Heart right ventricle (tissue), 16 donors: ENCODE measurements at regions not wholly inside any gene's neighbourhood (a gene's known extent, or its start where the extent isn't known, plus 50 kb on each side); places are given as distances from the start of the nearest gene placed in this dataset.

Experiments used
- ATAC-seq, 8 donors: fragments of 200-7000 bp; cut with Tn5 transposase; one replicate each; pipeline ENCODE4 v1.9.1; 2020; ENCODE audit warnings: mild to moderate bottlenecking in 8 of 8, moderate library complexity in 8 of 8, moderate number of reproducible peaks in 1 of 8
- DNase-seq, 2 donors: peaks; one replicate each; pipeline ENCODE4 v3.0.0-alpha.2; 2020
- H3K27ac ChIP-seq, 10 donors: fragments of 200-600 bp; sonication (generic) in 2 of 10; one replicate each; pipeline versions ENCODE4 v1.5.0 to v1.8.0; 2020 to 2022; ENCODE audit warnings: mild to moderate bottlenecking in 3 of 10
- H3K27me3 ChIP-seq, 7 donors: fragments of 200-600 bp; one replicate each; pipeline ENCODE4 v1.8.0; 2021 to 2022; ENCODE audit warnings: mild to moderate bottlenecking in 2 of 7
- H3K36me3 ChIP-seq, 9 donors: fragments of 200-600 bp; sonication (generic) in 1 of 9; one replicate each; pipeline versions ENCODE4 v1.5.0 to v1.8.0; 2020 to 2022; ENCODE audit warnings: mild to moderate bottlenecking in 2 of 9
- H3K4me1 ChIP-seq, 9 donors: fragments of 200-600 bp; sonication (generic) in 1 of 9; one replicate each; pipeline versions ENCODE4 v1.5.0 to v1.8.0; 2020 to 2022; ENCODE audit warnings: mild to moderate bottlenecking in 4 of 9
- H3K4me3 ChIP-seq, 10 donors: fragments of 200-600 bp; sonication (generic) in 2 of 10; one replicate each; pipeline versions ENCODE4 v1.5.0 to v1.8.0; 2020 to 2022; ENCODE audit warnings: mild to moderate bottlenecking in 7 of 10, moderate library complexity in 2 of 10
- H3K9me3 ChIP-seq, 11 donors: fragments of 200-600 bp in 10 of 11; sonication (generic) in 2 of 11; one replicate each; pipeline versions ENCODE4 v1.5.0 to v1.8.0; 2013 to 2022; ENCODE audit warnings: mild to moderate bottlenecking in 2 of 11, control low read depth in 1 of 11, moderate library complexity in 1 of 11
- WGBS, 2 donors: extraction: QIAGEN DNeasy Blood & Tissue Kit; methylation state at CpG; one replicate each; pipeline ENCODE4 v1.1.7; 2013; ENCODE audit warnings: inconsistent platforms in 1 of 2; 5-methylcytosine and 5-hydroxymethylcytosine counted together
- intact Hi-C, 10 donors: fragments of 100-400 bp; cut with DNase I; formaldehyde crosslinking; loops; one replicate each; pipeline versions ENCODE4 v1.11.1 to v1.14.2; 2022
- TF ChIP-seq, protein P1 (sequence below), 9 donors: fragments of 200-600 bp; sonication (generic) in 2 of 9; IDR thresholded peaks; one replicate each; pipeline versions ENCODE4 v1.5.0 to v1.8.0; 2021 to 2022; ENCODE audit warnings: antibody characterized with exemption in 9 of 9, mild to moderate bottlenecking in 5 of 9, moderate library complexity in 1 of 9
- donor health status: Arrhythmogenic right ventricular cardiomyopathy.
- donor health status: ischemic (EF 13 %, LVEDD 7.1; RV severe dilation, severe dysfunction).
- donor health status: healthy with polysubstance abuse.
- donor health status: DM: no; HTN: yes; CAD: no.
- donor health status: DM: no; HTN: no; CAD: no.
- donor health status: ischemic (EF 25% LVEDD 6.9; RV normal size, moderate dysfunction).
- donor health status: ischemic (EF 25% LVEDD 5.7; RV mildly dilated, moderate dysfunction).
- donor health status: healthy.
- donor health status: DM: yes; HTN: yes; CAD: no.
- donor health status: Ischemic cardiomyopathy.
- donor health status: ischemic (EF 35%, LVEDD 5.7; RV mildly dilated, moderate dysfunction).
- donor health status: nonischemic (EF 11% LVEDD 7.7; RV severe dilation, severe dysfunction).
- donor health status: DM: yes; HTN: yes; CAD: no.
- donor health status: PGD.
- donor health status: ischemic (EF 29% LVEDD 5.4; RV normal size, mild dysfunction).
- donor health status: nonischemic (EF 23%, LVEDD 6.1; RV moderate dilation, normal function).

DNA sequence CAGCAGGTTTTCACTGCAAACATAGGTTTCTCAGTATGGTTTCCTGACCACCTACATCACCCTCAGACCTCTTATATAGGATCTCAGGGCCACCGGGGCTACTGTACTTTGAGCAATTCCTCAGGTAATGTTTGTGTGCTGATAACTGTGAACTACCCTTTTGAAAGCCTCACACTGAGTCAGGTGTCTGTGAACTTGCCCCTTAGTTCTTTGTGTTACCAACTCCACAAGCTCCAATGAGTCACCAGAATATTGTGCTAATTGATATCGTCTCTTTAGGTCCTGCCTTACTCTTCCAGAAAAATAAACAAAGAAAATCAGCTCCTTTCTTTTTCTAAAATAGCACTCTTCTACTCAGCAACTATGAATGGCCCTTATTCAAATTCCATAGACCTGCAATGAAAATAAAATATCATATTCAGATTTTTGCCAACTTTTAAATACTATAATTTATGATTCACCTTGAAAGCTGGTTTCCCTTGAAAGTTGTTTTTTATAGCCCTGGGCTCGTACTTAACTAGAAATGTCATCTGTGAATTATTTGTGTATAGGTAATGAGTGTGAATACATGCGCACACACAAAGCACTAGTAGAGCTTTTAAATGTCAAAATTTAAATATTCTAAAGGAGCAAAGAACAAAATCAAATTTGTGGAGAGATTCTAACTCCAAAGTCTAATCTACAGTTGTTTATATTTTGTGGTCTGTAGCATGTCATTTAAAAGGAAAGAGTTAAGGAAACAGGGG is 88.1 kb upstream of the WARS2 start:
- no peak for ATAC-seq
- Histone ChIP-seq H3K27me3 (no peaks in the 10 kb centered on the region), H3K4me1 (peaks cover 0 to 16% (median 0%) of the 10 kb centered on the region in 9 donors), H3K4me3 (no peak overlapping the region), H3K27ac (no peak overlapping the region), H3K9me3 (no peaks in the 10 kb centered on the region), H3K36me3 (no peaks in the 10 kb centered on the region)
- 86 to 94% methylated on average over 4 of the region's 4 CpGs for WGBS, 2 donors
- TF ChIP-seq, protein P1, sequence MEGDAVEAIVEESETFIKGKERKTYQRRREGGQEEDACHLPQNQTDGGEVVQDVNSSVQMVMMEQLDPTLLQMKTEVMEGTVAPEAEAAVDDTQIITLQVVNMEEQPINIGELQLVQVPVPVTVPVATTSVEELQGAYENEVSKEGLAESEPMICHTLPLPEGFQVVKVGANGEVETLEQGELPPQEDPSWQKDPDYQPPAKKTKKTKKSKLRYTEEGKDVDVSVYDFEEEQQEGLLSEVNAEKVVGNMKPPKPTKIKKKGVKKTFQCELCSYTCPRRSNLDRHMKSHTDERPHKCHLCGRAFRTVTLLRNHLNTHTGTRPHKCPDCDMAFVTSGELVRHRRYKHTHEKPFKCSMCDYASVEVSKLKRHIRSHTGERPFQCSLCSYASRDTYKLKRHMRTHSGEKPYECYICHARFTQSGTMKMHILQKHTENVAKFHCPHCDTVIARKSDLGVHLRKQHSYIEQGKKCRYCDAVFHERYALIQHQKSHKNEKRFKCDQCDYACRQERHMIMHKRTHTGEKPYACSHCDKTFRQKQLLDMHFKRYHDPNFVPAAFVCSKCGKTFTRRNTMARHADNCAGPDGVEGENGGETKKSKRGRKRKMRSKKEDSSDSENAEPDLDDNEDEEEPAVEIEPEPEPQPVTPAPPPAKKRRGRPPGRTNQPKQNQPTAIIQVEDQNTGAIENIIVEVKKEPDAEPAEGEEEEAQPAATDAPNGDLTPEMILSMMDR (IDR thresholded peaks at IDR 0.05), result no peak
- intact Hi-C loops, result no loop called here
- DNase-seq, result no peak

DNA sequence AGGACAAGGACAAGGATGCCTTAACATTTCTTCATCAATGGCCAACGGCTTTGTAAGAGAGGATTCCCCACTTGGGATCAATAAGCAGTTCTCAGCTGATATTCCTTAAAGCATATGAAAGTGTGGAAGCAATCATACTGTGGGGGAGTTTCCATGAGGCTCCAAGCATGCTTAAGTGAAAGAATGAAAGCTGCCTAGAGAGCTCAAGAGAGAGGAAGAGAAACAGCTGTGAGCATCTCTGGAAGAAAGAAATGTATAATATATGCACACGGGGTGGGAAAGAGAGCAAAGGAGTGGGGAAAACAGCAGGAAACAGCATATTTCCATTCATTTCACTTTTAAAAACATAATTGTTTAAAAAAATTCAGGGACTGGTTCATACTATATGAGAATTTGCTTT is 94.7 kb upstream of the WARS2 start:
- Histone ChIP-seq H3K9me3 (peaks cover 0 to 2% (median 0%) of the 10 kb centered on the region in 11 donors), H3K4me1 (no peaks in the 10 kb centered on the region), H3K27ac (no peak overlapping the region), H3K4me3 (no peak overlapping the region), H3K27me3 (no peaks in the 10 kb centered on the region), H3K36me3 (no peaks in the 10 kb centered on the region)
- intact Hi-C loops, result no loop called here
- 72 to 83% methylated on average over 2 of the region's 2 CpGs for WGBS, 2 donors
- DNase-seq, result no peak
- ATAC-seq, result no peak
- TF ChIP-seq, protein P1 (IDR thresholded peaks at IDR 0.05), result no peak

DNA sequence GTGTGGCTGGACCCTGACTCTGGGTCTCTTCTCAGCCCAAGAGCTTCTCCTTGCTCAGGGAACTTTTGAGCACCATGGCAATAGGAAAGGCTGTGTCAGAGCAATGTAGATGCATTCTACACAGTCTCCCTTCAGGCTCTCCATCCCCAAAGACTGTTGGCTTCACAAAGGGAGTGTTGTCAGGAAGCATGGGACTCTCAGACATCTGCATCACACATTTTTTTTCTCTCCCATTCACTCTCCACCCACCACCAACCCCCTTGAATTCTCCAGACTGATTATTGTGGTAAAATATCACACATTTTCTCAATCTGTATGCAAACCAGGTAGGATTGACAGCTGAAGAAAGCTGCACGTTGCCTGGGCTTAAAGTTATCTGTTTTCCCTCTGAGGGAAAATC is 105.4 kb upstream of the WARS2 start:
- H3K36me3 ChIP-seq, result no peaks in the 10 kb centered on the region
- no peak overlapping the region for H3K4me3 ChIP-seq
- DNase-seq (no peak), ATAC-seq (no peak)
- no peaks in the 10 kb centered on the region for H3K27me3 ChIP-seq
- H3K9me3 ChIP-seq, result no peaks in the 10 kb centered on the region
- intact Hi-C loops, result no loop called here
- 31 to 51% methylated on average over 1 of the region's 1 CpG for WGBS, 2 donors
- H3K27ac ChIP-seq, result no peak overlapping the region
- TF ChIP-seq, protein P1 (IDR thresholded peaks at IDR 0.05), result no peak
- H3K4me1 ChIP-seq, result no peaks in the 10 kb centered on the region

DNA sequence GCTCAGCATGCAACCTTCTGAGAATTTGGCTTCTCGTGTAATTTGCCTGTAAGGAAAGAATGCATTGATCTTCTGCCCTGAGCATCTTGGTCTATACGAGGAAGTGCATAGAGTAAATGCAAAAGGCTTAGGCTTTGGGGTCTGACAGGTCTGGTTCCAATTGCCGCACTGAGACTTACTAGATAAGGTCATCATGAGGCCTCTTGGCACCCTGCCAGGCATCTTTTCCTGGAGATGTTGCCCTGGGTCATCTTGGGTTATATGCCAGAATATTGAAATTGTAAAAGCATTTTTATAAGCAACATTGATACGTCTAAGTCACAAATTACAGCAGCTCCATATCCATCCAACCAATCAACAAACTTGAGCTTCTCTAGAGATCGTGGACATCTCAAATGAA is 108.8 kb upstream of the WARS2 start:
- intact Hi-C loops, result no loop called here
- WGBS, 2 donors, result 81 to 87% methylated on average over 5 of the region's 5 CpGs
- TF ChIP-seq, protein P1 (IDR thresholded peaks at IDR 0.05), result no peak

More for the DNA sequence above, 108.8 kb upstream of the WARS2 start:
- Histone ChIP-seq H3K4me1 (no peaks in the 10 kb centered on the region), H3K4me3 (no peak overlapping the region), H3K36me3 (no peaks in the 10 kb centered on the region), H3K27me3 (no peaks in the 10 kb centered on the region), H3K27ac (no peak overlapping the region), H3K9me3 (no peaks in the 10 kb centered on the region)
- ATAC-seq (no peak), DNase-seq (no peak)
